ENCODE measurements at regions not wholly inside any gene's neighbourhood (a gene's known extent, or its start where the extent isn't known, plus 50 kb on each side); places are given as distances from the start of the nearest gene placed in this dataset.

GRCh38 chr5:173530547-173530946 is 85.9 kb downstream of the BOD1 start:
- H3K4me3 ChIP-seq (ENCODE audit: insufficient read depth, low read depth, low read length) = no peak overlapping the region
- H2BK5ac ChIP-seq (ENCODE audit: low read depth, low read length, poor library complexity, severe bottlenecking) = no peak overlapping the region
- in situ Hi-C loops (cut with MboI; ENCODE audit: low sequenced_read_pairs) = no loop called here
- H3K4me1 ChIP-seq (ENCODE audit: control insufficient read depth, insufficient read depth, low read length) = no peaks in the 10 kb centered on the region
- no peak overlapping the region for H2AK9ac ChIP-seq (replicated peaks; ENCODE audit: low read depth, low read length, poor library complexity)
- no peaks in the 10 kb centered on the region for H3K27me3 ChIP-seq (ENCODE audit: control insufficient read depth, insufficient read depth, low read length)
- no peaks in the 10 kb centered on the region for H3K36me3 ChIP-seq (ENCODE audit: control insufficient read depth, insufficient read depth, low read length)
- H3K9me1 ChIP-seq (ENCODE audit: insufficient read depth, low read length) = no peaks in the 10 kb centered on the region; the same call in 1 of the 2 replicates
- H3K9ac ChIP-seq (ENCODE audit: low read depth, low read length) = no peak overlapping the region
- no peak overlapping the region for H3K56ac ChIP-seq (ENCODE audit: extremely low read depth, insufficient read depth, low read length)
- H4K91ac ChIP-seq (ENCODE audit: insufficient read depth, low read depth, low read length) = no peak overlapping the region
- no peak overlapping the region for H2BK120ac ChIP-seq (ENCODE audit: low read depth, low read length)
- no peak overlapping the region for H2AFZ ChIP-seq (replicated peaks; ENCODE audit: low read length, poor library complexity)
- dilution Hi-C loops (cut with HindIII; ENCODE audit: low sequenced_read_pairs, unreplicated experiment) = no loop called here
- no peak for DNase-seq
- H3K18ac ChIP-seq (ENCODE audit: low read depth, low read length) = no peak overlapping the region
- H4K20me1 ChIP-seq (ENCODE audit: insufficient read depth, low read length) = no peaks in the 10 kb centered on the region
- H3K27ac ChIP-seq (ENCODE audit: insufficient read depth, low read length) = no peak overlapping the region
- no peak for TF ChIP-seq CHD1 (IDR thresholded peaks at IDR 0.05; ENCODE audit: low read depth, low read length)
- TF ChIP-seq RAD21 (IDR thresholded peaks at IDR 0.05; ENCODE audit: low read length) = no peak
- TF ChIP-seq MAFK (IDR thresholded peaks at IDR 0.05; ENCODE audit: low read depth, low read length) = no peak
- TF ChIP-seq RFX5 (IDR thresholded peaks at IDR 0.05; ENCODE audit: low read depth, low read length) = no peak
- no peak for TF ChIP-seq SMC3 (IDR thresholded peaks at IDR 0.05; ENCODE audit: low read depth, low read length)
- TF ChIP-seq NFE2L2 (IDR thresholded peaks at IDR 0.05; ENCODE audit: low read depth, low read length) = no peak
- TF ChIP-seq FOS (IDR thresholded peaks at IDR 0.05; ENCODE audit: low read depth, low read length) = no peak
- TF ChIP-seq USF2 (IDR thresholded peaks at IDR 0.05; ENCODE audit: low read depth, low read length) = no peak
- no peak for TF ChIP-seq CEBPB (IDR thresholded peaks at IDR 0.05; ENCODE audit: low read depth, low read length)
- no peak overlapping the region for H4K8ac ChIP-seq (ENCODE audit: low read depth in 2 of 2, low read length in 2 of 2)
- H3K79me1 ChIP-seq (ENCODE audit: low read depth in 1 of 2, low read length in 2 of 2) = no peaks in the 10 kb centered on the region
- no peak overlapping the region for H4K5ac ChIP-seq (ENCODE audit: low read depth, low read length)
- no peak overlapping the region for H2AK5ac ChIP-seq (ENCODE audit: low read depth, low read length)
- no peak overlapping the region for H3K23ac ChIP-seq (ENCODE audit: low read depth, low read length)
- CTCF ChIA-PET = no interaction called here
- BruUV-seq (replicated peaks) = no TSS peak
- no peak overlapping the region for H2BK15ac ChIP-seq (ENCODE audit: low read depth, low read length)
- intact Hi-C loops (cut with micrococcal nuclease) = no loop called here
- H3K9me3 ChIP-seq (ENCODE audit: control insufficient read depth, insufficient read depth, low read length) = no peaks in the 10 kb centered on the region
- no peak overlapping the region for H3K14ac ChIP-seq (replicated peaks; ENCODE audit: low read depth, low read length)
- POLR2A ChIA-PET (ENCODE audit: unreplicated experiment) = no interaction called here
- no peak for ATAC-seq (ENCODE audit: low read depth)
- H3K4ac ChIP-seq (ENCODE audit: low read depth, low read length) = no peak overlapping the region
- H2BK20ac ChIP-seq (ENCODE audit: low read depth, low read length) = no peak overlapping the region
- no CpG with 5 or more reads among the region's 4 CpGs for WGBS, 2 experiments (ENCODE audit: extremely low coverage in 2 of 2, insufficient read length in 1 of 2)
- H3K4me2 ChIP-seq (ENCODE audit: low read depth, low read length) = no peak overlapping the region
